ENCODE measurements at regions not wholly inside any gene's neighbourhood (a gene's known extent, or its start where the extent isn't known, plus 50 kb on each side); places are given as distances from the start of the nearest gene placed in this dataset.

GRCh38 chr11:70700871-70701270 is 302.5 kb downstream of the CTTN start:
- H3K9ac ChIP-seq (ENCODE audit: low read depth, low read length), result no peak overlapping the region
- no peaks in the 10 kb centered on the region for H3K27me3 ChIP-seq (ENCODE audit: control insufficient read depth, insufficient read depth, low read length)
- H3K9me3 ChIP-seq (ENCODE audit: control insufficient read depth, insufficient read depth, low read length), result no peaks in the 10 kb centered on the region
- peaks cover 6% of the 10 kb centered on the region for H3K36me3 ChIP-seq (ENCODE audit: control insufficient read depth, insufficient read depth, low read length)
- H3K4me1 ChIP-seq (ENCODE audit: control insufficient read depth, insufficient read depth, low read length), result no peaks in the 10 kb centered on the region
- no peak overlapping the region for H3K4me3 ChIP-seq (ENCODE audit: low read depth, low read length)

GRCh38 chr11:70702040-70702648 is 303.8 kb downstream of the CTTN start:
- Histone ChIP-seq H3K36me3 (ENCODE audit: control insufficient read depth, insufficient read depth, low read length) (peaks cover 3% of the 10 kb centered on the region), H3K27me3 (ENCODE audit: control insufficient read depth, insufficient read depth, low read length) (no peaks in the 10 kb centered on the region), H3K4me3 (ENCODE audit: low read depth, low read length) (no peak overlapping the region), H3K9ac (ENCODE audit: low read depth, low read length) (no peak overlapping the region), H3K9me3 (ENCODE audit: control insufficient read depth, insufficient read depth, low read length) (no peaks in the 10 kb centered on the region), H3K4me1 (ENCODE audit: control insufficient read depth, insufficient read depth, low read length) (no peaks in the 10 kb centered on the region)

GRCh38 chr11:70703141-70704064 is 305.1 kb downstream of the CTTN start:
- no peaks in the 10 kb centered on the region for H3K27me3 ChIP-seq (ENCODE audit: control insufficient read depth, insufficient read depth, low read length)
- H3K9me3 ChIP-seq (ENCODE audit: control insufficient read depth, insufficient read depth, low read length), result no peaks in the 10 kb centered on the region
- H3K4me1 ChIP-seq (ENCODE audit: control insufficient read depth, insufficient read depth, low read length), result no peaks in the 10 kb centered on the region
- no peak overlapping the region for H3K4me3 ChIP-seq (ENCODE audit: low read depth, low read length)
- no peaks in the 10 kb centered on the region for H3K36me3 ChIP-seq (ENCODE audit: control insufficient read depth, insufficient read depth, low read length)
- no peak overlapping the region for H3K9ac ChIP-seq (ENCODE audit: low read depth, low read length)

GRCh38 chr11:70705097-70705496 is 306.8 kb downstream of the CTTN start:
- no peaks in the 10 kb centered on the region for H3K36me3 ChIP-seq (ENCODE audit: control insufficient read depth, insufficient read depth, low read length)

GRCh38 chr11:70705930-70706329 is 307.6 kb downstream of the CTTN start:
- no peaks in the 10 kb centered on the region for H3K27me3 ChIP-seq (ENCODE audit: control insufficient read depth, insufficient read depth, low read length)
- no peaks in the 10 kb centered on the region for H3K9me3 ChIP-seq (ENCODE audit: control insufficient read depth, insufficient read depth, low read length)
- H3K4me1 ChIP-seq (ENCODE audit: control insufficient read depth, insufficient read depth, low read length), result no peaks in the 10 kb centered on the region
- no peaks in the 10 kb centered on the region for H3K36me3 ChIP-seq (ENCODE audit: control insufficient read depth, insufficient read depth, low read length)
- H3K9ac ChIP-seq (ENCODE audit: low read depth, low read length), result no peak overlapping the region
- H3K4me3 ChIP-seq (ENCODE audit: low read depth, low read length), result no peak overlapping the region

More at GRCh38 chr11:70705097-70705496, 306.8 kb downstream of the CTTN start:
- Histone ChIP-seq H3K9ac (ENCODE audit: low read depth, low read length) (no peak overlapping the region), H3K4me3 (ENCODE audit: low read depth, low read length) (no peak overlapping the region), H3K27me3 (ENCODE audit: control insufficient read depth, insufficient read depth, low read length) (no peaks in the 10 kb centered on the region), H3K4me1 (ENCODE audit: control insufficient read depth, insufficient read depth, low read length) (no peaks in the 10 kb centered on the region), H3K9me3 (ENCODE audit: control insufficient read depth, insufficient read depth, low read length) (no peaks in the 10 kb centered on the region)

GRCh38 chr11:70707821-70708220 is 309.5 kb downstream of the CTTN start:
- Histone ChIP-seq H3K4me3 (ENCODE audit: low read depth, low read length) (no peak overlapping the region), H3K9me3 (ENCODE audit: control insufficient read depth, insufficient read depth, low read length) (no peaks in the 10 kb centered on the region), H3K36me3 (ENCODE audit: control insufficient read depth, insufficient read depth, low read length) (no peaks in the 10 kb centered on the region), H3K9ac (ENCODE audit: low read depth, low read length) (no peak overlapping the region), H3K27me3 (ENCODE audit: control insufficient read depth, insufficient read depth, low read length) (no peaks in the 10 kb centered on the region), H3K4me1 (ENCODE audit: control insufficient read depth, insufficient read depth, low read length) (no peaks in the 10 kb centered on the region)

GRCh38 chr11:70709596-70709995 is 311.3 kb downstream of the CTTN start:
- no peaks in the 10 kb centered on the region for H3K27me3 ChIP-seq (ENCODE audit: control insufficient read depth, insufficient read depth, low read length)
- H3K9me3 ChIP-seq (ENCODE audit: control insufficient read depth, insufficient read depth, low read length), result no peaks in the 10 kb centered on the region
- H3K36me3 ChIP-seq (ENCODE audit: control insufficient read depth, insufficient read depth, low read length), result no peaks in the 10 kb centered on the region
- H3K4me1 ChIP-seq (ENCODE audit: control insufficient read depth, insufficient read depth, low read length), result peaks cover 4% of the 10 kb centered on the region
- H3K9ac ChIP-seq (ENCODE audit: low read depth, low read length), result no peak overlapping the region
- no peak overlapping the region for H3K4me3 ChIP-seq (ENCODE audit: low read depth, low read length)

- Histone ChIP-seq H3K27me3 (ENCODE audit: control insufficient read depth, insufficient read depth, low read length) (no peaks in the 10 kb centered on the region), H3K9me3 (ENCODE audit: control insufficient read depth, insufficient read depth, low read length) (no peaks in the 10 kb centered on the region), H3K4me3 (ENCODE audit: low read depth, low read length) (no peak overlapping the region), H3K9ac (ENCODE audit: low read depth, low read length) (no peak overlapping the region), H3K36me3 (ENCODE audit: control insufficient read depth, insufficient read depth, low read length) (no peaks in the 10 kb centered on the region), H3K4me1 (ENCODE audit: control insufficient read depth, insufficient read depth, low read length) (peaks cover 4% of the 10 kb centered on the region)
Observed at GRCh38 chr11:70710192-70710591, 311.9 kb downstream of the CTTN start.

- H3K27me3 ChIP-seq (ENCODE audit: control insufficient read depth, insufficient read depth, low read length), result no peaks in the 10 kb centered on the region
- no peak overlapping the region for H3K4me3 ChIP-seq (ENCODE audit: low read depth, low read length)
- peaks cover 4% of the 10 kb centered on the region for H3K4me1 ChIP-seq (ENCODE audit: control insufficient read depth, insufficient read depth, low read length)
- no peaks in the 10 kb centered on the region for H3K9me3 ChIP-seq (ENCODE audit: control insufficient read depth, insufficient read depth, low read length)
- no peak overlapping the region for H3K9ac ChIP-seq (ENCODE audit: low read depth, low read length)
- no peaks in the 10 kb centered on the region for H3K36me3 ChIP-seq (ENCODE audit: control insufficient read depth, insufficient read depth, low read length)
Observed at GRCh38 chr11:70710601-70711000, 312.3 kb downstream of the CTTN start.

GRCh38 chr11:70711095-70711910 is 313.0 kb downstream of the CTTN start:
- Histone ChIP-seq H3K4me1 (ENCODE audit: control insufficient read depth, insufficient read depth, low read length) (peaks cover 4% of the 10 kb centered on the region), H3K9ac (ENCODE audit: low read depth, low read length) (no peak overlapping the region), H3K27me3 (ENCODE audit: control insufficient read depth, insufficient read depth, low read length) (no peaks in the 10 kb centered on the region), H3K9me3 (ENCODE audit: control insufficient read depth, insufficient read depth, low read length) (no peaks in the 10 kb centered on the region), H3K4me3 (ENCODE audit: low read depth, low read length) (no peak overlapping the region), H3K36me3 (ENCODE audit: control insufficient read depth, insufficient read depth, low read length) (no peaks in the 10 kb centered on the region)

GRCh38 chr11:70711911-70712185 is 313.5 kb downstream of the CTTN start:
- Histone ChIP-seq H3K36me3 (ENCODE audit: control insufficient read depth, insufficient read depth, low read length) (no peaks in the 10 kb centered on the region), H3K27me3 (ENCODE audit: control insufficient read depth, insufficient read depth, low read length) (no peaks in the 10 kb centered on the region), H3K9ac (ENCODE audit: low read depth, low read length) (no peak overlapping the region), H3K4me3 (ENCODE audit: low read depth, low read length) (no peak overlapping the region), H3K4me1 (ENCODE audit: control insufficient read depth, insufficient read depth, low read length) (peaks cover 4% of the 10 kb centered on the region), H3K9me3 (ENCODE audit: control insufficient read depth, insufficient read depth, low read length) (no peaks in the 10 kb centered on the region)

All from iPS-15b (cell line).